ENCODE measurements at regions not wholly inside any gene's neighbourhood (a gene's known extent, or its start where the extent isn't known, plus 50 kb on each side); places are given as distances from the start of the nearest gene placed in this dataset.

DNA sequence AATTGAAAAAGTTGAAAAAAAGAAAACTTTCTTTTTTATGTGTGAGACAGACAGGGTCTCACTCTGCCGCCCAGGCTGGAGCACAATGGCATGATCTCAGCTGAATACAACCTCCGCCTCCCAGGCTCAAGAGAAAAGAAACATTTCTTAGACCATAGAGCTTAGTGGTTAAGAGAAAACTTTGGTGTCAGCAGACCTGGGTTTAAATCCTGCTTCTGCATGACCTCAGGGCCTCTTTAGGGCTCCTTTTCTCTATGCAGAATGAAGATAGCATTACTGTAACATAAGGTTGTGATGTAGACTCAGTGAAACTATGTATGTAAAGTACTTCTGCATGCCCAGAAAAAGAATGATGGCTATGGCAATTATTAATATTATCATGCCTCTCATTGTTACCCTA is 104.7 kb upstream of the NUDT4 start:
- intact Hi-C loops (cut with micrococcal nuclease; ENCODE audit: unreplicated experiment): no loop called here

DNA sequence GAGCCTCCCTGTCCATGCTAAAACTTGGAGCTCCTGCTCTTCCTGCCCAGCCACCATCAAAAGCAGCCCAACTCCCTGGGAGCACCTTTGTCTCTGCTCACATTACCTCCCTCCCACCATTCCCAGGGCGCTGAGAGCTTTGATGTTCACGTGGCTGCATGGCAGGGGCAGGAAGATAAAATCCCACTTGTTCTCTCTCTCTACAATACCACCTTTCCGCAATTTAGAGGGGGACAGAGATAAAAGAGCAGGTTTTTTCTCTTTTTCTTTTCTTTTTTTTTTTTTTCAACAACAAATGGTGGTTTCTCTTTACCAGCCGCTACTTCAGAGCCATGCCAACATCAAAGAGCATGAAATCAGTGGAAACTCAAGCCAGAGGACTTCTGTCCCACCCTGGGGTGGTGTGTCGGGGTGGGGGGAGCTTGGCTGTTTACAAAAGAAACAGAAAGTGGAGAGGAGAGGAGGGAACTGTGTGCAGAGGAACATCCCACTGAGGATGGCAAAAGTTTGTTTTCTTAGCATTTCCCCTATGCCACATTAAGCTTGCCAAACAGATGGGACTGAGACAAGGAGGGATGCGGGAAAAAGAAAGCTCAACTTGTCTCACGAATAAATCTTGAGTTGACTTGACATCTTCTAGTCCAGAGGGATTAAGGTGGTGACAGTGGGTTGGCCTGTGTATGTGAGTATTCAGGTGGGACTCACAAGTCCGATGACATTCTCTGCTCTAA is 103.7 kb upstream of the NUDT4 start:
- Histone ChIP-seq H3K27ac (ENCODE audit: low read depth, low read length, poor library complexity, severe bottlenecking) (no peak overlapping the region), H2AFZ (ENCODE audit: low read length) (no peak overlapping the region), H3K4me3 (ENCODE audit: low read depth, low read length, poor library complexity, severe bottlenecking) (no peak overlapping the region), H3K79me2 (ENCODE audit: insufficient read depth, low read depth, low read length) (no peaks in the 10 kb centered on the region), H3K36me3 (ENCODE audit: insufficient read depth, low read length) (no peaks in the 10 kb centered on the region), H3K9me3 (ENCODE audit: low read length) (no peaks in the 10 kb centered on the region), H3K4me1 (ENCODE audit: insufficient read depth, low read length, poor library complexity, severe bottlenecking) (no peaks in the 10 kb centered on the region), H3K9me2 (ENCODE audit: insufficient read depth, low read length) (no peaks in the 10 kb centered on the region), H4K20me1 (ENCODE audit: insufficient read depth, low read length) (no peaks in the 10 kb centered on the region), H3K4me2 (ENCODE audit: low read length) (no peak overlapping the region)
- POLR2A ChIA-PET: interaction anchor here (0.6 to 0.8 kb wide), 7 partner anchors 14 to 1705 kb away, joined by 3 to 7 read pairs (median 3); no protein-coding TSS in a partner anchor
- TF ChIP-seq, protein P1, sequence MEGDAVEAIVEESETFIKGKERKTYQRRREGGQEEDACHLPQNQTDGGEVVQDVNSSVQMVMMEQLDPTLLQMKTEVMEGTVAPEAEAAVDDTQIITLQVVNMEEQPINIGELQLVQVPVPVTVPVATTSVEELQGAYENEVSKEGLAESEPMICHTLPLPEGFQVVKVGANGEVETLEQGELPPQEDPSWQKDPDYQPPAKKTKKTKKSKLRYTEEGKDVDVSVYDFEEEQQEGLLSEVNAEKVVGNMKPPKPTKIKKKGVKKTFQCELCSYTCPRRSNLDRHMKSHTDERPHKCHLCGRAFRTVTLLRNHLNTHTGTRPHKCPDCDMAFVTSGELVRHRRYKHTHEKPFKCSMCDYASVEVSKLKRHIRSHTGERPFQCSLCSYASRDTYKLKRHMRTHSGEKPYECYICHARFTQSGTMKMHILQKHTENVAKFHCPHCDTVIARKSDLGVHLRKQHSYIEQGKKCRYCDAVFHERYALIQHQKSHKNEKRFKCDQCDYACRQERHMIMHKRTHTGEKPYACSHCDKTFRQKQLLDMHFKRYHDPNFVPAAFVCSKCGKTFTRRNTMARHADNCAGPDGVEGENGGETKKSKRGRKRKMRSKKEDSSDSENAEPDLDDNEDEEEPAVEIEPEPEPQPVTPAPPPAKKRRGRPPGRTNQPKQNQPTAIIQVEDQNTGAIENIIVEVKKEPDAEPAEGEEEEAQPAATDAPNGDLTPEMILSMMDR (conservative IDR thresholded peaks at IDR 0.05; ENCODE audit: low read length): no peak
- TF ChIP-seq EZH2phosphoT487 (IDR thresholded peaks at IDR 0.05; ENCODE audit: borderline replicate concordance, low read depth, low read length): no peak
- BruUV-seq (replicated peaks): no TSS peak
- CTCF ChIA-PET (ENCODE audit: unreplicated experiment): interaction anchor here (0.7 kb wide), 1 partner anchor 13 kb away, joined by 3 read pairs; no protein-coding TSS in a partner anchor
- intact Hi-C loops (cut with micrococcal nuclease; ENCODE audit: unreplicated experiment): no loop called here
- no peak for DNase-seq (ENCODE audit: low spot score)

More for the DNA sequence above, 104.7 kb upstream of the NUDT4 start:
- no peaks in the 10 kb centered on the region for H3K9me3 ChIP-seq (ENCODE audit: low read length)
- ChIA-PET POLR2A (interaction anchor here (0.6 to 1.1 kb wide), 3 partner anchors 10 to 807 kb away, joined by 3 to 6 read pairs (median 4); no protein-coding TSS in a partner anchor), CTCF (ENCODE audit: unreplicated experiment) (no interaction called here)
- no peaks in the 10 kb centered on the region for H3K9me2 ChIP-seq (ENCODE audit: insufficient read depth, low read length)
- no peaks in the 10 kb centered on the region for H3K36me3 ChIP-seq (ENCODE audit: insufficient read depth, low read length)
- H3K27ac ChIP-seq (ENCODE audit: low read depth, low read length, poor library complexity, severe bottlenecking): no peak overlapping the region
- no peaks in the 10 kb centered on the region for H3K4me1 ChIP-seq (ENCODE audit: insufficient read depth, low read length, poor library complexity, severe bottlenecking)
- no peak for DNase-seq (ENCODE audit: low spot score)
- H3K4me3 ChIP-seq (ENCODE audit: low read depth, low read length, poor library complexity, severe bottlenecking): no peak overlapping the region
- H4K20me1 ChIP-seq (ENCODE audit: insufficient read depth, low read length): no peaks in the 10 kb centered on the region
- no TSS peak for BruUV-seq (replicated peaks)
- H3K79me2 ChIP-seq (ENCODE audit: insufficient read depth, low read depth, low read length): no peaks in the 10 kb centered on the region
- H2AFZ ChIP-seq (ENCODE audit: low read length): no peak overlapping the region
- H3K4me2 ChIP-seq (ENCODE audit: low read length): no peak overlapping the region
- TF ChIP-seq, protein P1 (conservative IDR thresholded peaks at IDR 0.05; ENCODE audit: low read length): no peak
- TF ChIP-seq EZH2phosphoT487 (IDR thresholded peaks at IDR 0.05; ENCODE audit: borderline replicate concordance, low read depth, low read length): no peak

DNA sequence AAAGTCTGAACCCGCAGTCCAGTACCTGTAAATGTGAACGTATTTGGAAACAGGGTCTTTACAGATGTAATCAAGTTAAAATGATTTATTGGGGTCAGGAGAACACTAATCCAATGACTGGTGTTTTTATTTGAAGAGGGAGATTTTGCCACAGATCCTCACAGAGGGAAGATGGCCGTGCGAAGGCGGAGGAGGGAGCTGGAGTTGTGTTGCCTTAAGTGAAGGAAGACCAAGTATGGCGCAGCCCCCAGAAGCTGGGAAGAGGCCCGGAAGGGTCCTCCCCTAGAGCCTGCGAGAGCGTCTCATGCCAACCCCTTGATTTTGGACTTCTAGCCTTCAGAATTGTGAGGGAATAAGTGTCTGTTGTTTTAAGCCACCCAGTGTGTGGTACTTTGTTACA is 102.8 kb upstream of the NUDT4 start:
- TF ChIP-seq, protein P1 (conservative IDR thresholded peaks at IDR 0.05; ENCODE audit: low read length): no peak
- TF ChIP-seq EZH2phosphoT487 (IDR thresholded peaks at IDR 0.05; ENCODE audit: borderline replicate concordance, low read depth, low read length): no peak
- Histone ChIP-seq H3K27ac (ENCODE audit: low read depth, low read length, poor library complexity, severe bottlenecking) (no peak overlapping the region), H4K20me1 (ENCODE audit: insufficient read depth, low read length) (no peaks in the 10 kb centered on the region), H3K9me3 (ENCODE audit: low read length) (no peaks in the 10 kb centered on the region), H3K4me2 (ENCODE audit: low read length) (no peak overlapping the region), H3K9me2 (ENCODE audit: insufficient read depth, low read length) (no peaks in the 10 kb centered on the region), H3K79me2 (ENCODE audit: insufficient read depth, low read depth, low read length) (no peaks in the 10 kb centered on the region), H3K4me3 (ENCODE audit: low read depth, low read length, poor library complexity, severe bottlenecking) (no peak overlapping the region), H2AFZ (ENCODE audit: low read length) (no peak overlapping the region), H3K36me3 (ENCODE audit: insufficient read depth, low read length) (no peaks in the 10 kb centered on the region), H3K4me1 (ENCODE audit: insufficient read depth, low read length, poor library complexity, severe bottlenecking) (no peaks in the 10 kb centered on the region)
- no peak for DNase-seq (ENCODE audit: low spot score)
- ChIA-PET POLR2A (interaction anchor here (0.7 kb wide), 1 partner anchor 768 kb away, joined by 4 read pairs; no protein-coding TSS in a partner anchor), CTCF (ENCODE audit: unreplicated experiment) (no interaction called here)
- intact Hi-C loops (cut with micrococcal nuclease; ENCODE audit: unreplicated experiment): no loop called here
- no TSS peak for BruUV-seq (replicated peaks)

All from OCI-LY7 (cell line).